ENCODE measurements at regions not wholly inside any gene's neighbourhood (a gene's known extent, or its start where the extent isn't known, plus 50 kb on each side); places are given as distances from the start of the nearest gene placed in this dataset.

- Mint-ChIP-seq H3K4me3 (no peak overlapping the region), H3K27me3 (ENCODE audit: low read depth) (no peaks in the 10 kb centered on the region), H3K27ac (no peak overlapping the region), H3K36me3 (no peaks in the 10 kb centered on the region), H3K9me3 (peaks cover 3% of the 10 kb centered on the region; the same call in 1 of the 2 replicates), H3K4me1 (peaks cover 23% of the 10 kb centered on the region)
- no peak for TF ChIP-seq FOXK1 (CRISPR knock-in tag; IDR thresholded peaks at IDR 0.05)
- TF ChIP-seq PRRX2 (CRISPR knock-in tag; IDR thresholded peaks at IDR 0.05), result no peak
- no peak for TF ChIP-seq GTF2I (CRISPR knock-in tag; conservative IDR thresholded peaks at IDR 0.05)
- TF ChIP-seq NR1H2 (CRISPR knock-in tag; IDR thresholded peaks at IDR 0.05), result no peak
- TF ChIP-seq, protein P1, sequence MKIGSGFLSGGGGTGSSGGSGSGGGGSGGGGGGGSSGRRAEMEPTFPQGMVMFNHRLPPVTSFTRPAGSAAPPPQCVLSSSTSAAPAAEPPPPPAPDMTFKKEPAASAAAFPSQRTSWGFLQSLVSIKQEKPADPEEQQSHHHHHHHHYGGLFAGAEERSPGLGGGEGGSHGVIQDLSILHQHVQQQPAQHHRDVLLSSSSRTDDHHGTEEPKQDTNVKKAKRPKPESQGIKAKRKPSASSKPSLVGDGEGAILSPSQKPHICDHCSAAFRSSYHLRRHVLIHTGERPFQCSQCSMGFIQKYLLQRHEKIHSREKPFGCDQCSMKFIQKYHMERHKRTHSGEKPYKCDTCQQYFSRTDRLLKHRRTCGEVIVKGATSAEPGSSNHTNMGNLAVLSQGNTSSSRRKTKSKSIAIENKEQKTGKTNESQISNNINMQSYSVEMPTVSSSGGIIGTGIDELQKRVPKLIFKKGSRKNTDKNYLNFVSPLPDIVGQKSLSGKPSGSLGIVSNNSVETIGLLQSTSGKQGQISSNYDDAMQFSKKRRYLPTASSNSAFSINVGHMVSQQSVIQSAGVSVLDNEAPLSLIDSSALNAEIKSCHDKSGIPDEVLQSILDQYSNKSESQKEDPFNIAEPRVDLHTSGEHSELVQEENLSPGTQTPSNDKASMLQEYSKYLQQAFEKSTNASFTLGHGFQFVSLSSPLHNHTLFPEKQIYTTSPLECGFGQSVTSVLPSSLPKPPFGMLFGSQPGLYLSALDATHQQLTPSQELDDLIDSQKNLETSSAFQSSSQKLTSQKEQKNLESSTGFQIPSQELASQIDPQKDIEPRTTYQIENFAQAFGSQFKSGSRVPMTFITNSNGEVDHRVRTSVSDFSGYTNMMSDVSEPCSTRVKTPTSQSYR (CRISPR knock-in tag; IDR thresholded peaks at IDR 0.05), result no peak
- TF ChIP-seq ATF1 (CRISPR knock-in tag; IDR thresholded peaks at IDR 0.05), result no peak
- TF ChIP-seq HMGXB4 (CRISPR knock-in tag; IDR thresholded peaks at IDR 0.05), result no peak
- TF ChIP-seq ELF4 (CRISPR knock-in tag; IDR thresholded peaks at IDR 0.05; ENCODE audit: low read depth), result no peak
- no peak for TF ChIP-seq TCF7 (CRISPR knock-in tag; IDR thresholded peaks at IDR 0.05; ENCODE audit: low read depth)
- no peak for TF ChIP-seq JUN (CRISPR knock-in tag; IDR thresholded peaks at IDR 0.05)
- TF ChIP-seq, protein P2, sequence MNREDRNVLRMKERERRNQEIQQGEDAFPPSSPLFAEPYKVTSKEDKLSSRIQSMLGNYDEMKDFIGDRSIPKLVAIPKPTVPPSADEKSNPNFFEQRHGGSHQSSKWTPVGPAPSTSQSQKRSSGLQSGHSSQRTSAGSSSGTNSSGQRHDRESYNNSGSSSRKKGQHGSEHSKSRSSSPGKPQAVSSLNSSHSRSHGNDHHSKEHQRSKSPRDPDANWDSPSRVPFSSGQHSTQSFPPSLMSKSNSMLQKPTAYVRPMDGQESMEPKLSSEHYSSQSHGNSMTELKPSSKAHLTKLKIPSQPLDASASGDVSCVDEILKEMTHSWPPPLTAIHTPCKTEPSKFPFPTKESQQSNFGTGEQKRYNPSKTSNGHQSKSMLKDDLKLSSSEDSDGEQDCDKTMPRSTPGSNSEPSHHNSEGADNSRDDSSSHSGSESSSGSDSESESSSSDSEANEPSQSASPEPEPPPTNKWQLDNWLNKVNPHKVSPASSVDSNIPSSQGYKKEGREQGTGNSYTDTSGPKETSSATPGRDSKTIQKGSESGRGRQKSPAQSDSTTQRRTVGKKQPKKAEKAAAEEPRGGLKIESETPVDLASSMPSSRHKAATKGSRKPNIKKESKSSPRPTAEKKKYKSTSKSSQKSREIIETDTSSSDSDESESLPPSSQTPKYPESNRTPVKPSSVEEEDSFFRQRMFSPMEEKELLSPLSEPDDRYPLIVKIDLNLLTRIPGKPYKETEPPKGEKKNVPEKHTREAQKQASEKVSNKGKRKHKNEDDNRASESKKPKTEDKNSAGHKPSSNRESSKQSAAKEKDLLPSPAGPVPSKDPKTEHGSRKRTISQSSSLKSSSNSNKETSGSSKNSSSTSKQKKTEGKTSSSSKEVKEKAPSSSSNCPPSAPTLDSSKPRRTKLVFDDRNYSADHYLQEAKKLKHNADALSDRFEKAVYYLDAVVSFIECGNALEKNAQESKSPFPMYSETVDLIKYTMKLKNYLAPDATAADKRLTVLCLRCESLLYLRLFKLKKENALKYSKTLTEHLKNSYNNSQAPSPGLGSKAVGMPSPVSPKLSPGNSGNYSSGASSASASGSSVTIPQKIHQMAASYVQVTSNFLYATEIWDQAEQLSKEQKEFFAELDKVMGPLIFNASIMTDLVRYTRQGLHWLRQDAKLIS (CRISPR knock-in tag; IDR thresholded peaks at IDR 0.05; ENCODE audit: borderline replicate concordance), result no peak
- TF ChIP-seq TEAD4 (CRISPR knock-in tag; IDR thresholded peaks at IDR 0.05), result no peak
- TF ChIP-seq SP1 (CRISPR knock-in tag; conservative IDR thresholded peaks at IDR 0.05), result no peak
- no peak for TF ChIP-seq ZNF425 (CRISPR knock-in tag; conservative IDR thresholded peaks at IDR 0.05)
- no peak for ATAC-seq
- ChIA-PET POLR2A (no interaction called here), CTCF (no interaction called here)
- DNase-seq (ENCODE audit: low spot score), result no peak
Observed at GRCh38 chr14:71551291-71551950, 380.8 kb upstream of the RGS6 start.

DNA sequence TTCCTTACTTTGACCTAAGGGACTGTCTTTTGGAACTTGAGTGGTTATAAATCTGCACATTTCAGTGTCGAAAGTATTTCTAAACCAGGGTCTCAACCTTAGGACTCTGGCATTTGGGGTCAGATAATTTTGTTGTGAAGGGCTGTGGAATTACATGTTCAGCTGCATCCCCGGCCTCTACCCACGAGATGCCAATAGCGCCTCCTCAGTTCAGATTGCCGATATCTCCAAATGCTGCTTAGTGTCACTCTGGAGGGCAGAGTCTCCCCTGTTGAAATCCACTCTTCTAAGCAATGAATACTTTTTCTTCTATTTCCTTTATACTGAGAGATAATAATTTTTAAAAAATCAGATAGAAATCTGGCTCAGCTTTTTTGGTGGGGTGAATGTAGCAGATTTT, 379.4 kb upstream of the RGS6 start:
- ATAC-seq (no peak), DNase-seq (ENCODE audit: low spot score) (no peak)
- Mint-ChIP-seq H3K36me3 (no peaks in the 10 kb centered on the region), H3K4me3 (no peak overlapping the region), H3K27ac (no peak overlapping the region), H3K27me3 (ENCODE audit: low read depth) (no peaks in the 10 kb centered on the region), H3K9me3 (peaks cover 3% of the 10 kb centered on the region; the same call in 1 of the 2 replicates), H3K4me1 (peaks cover 23% of the 10 kb centered on the region)
- ChIA-PET POLR2A (no interaction called here), CTCF (interaction anchor here (0.5 to 1.2 kb wide), 3 partner anchors 134 to 187 kb away, joined by 3 to 6 read pairs (median 4); no protein-coding TSS in a partner anchor)
- no peak for TF ChIP-seq RELA (CRISPR knock-in tag; IDR thresholded peaks at IDR 0.05; ENCODE audit: borderline replicate concordance)
- TF ChIP-seq ELF4 (CRISPR knock-in tag; IDR thresholded peaks at IDR 0.05; ENCODE audit: low read depth), result no peak
- TF ChIP-seq EMX1 (CRISPR knock-in tag; IDR thresholded peaks at IDR 0.05), result no peak
- TF ChIP-seq, protein P3, sequence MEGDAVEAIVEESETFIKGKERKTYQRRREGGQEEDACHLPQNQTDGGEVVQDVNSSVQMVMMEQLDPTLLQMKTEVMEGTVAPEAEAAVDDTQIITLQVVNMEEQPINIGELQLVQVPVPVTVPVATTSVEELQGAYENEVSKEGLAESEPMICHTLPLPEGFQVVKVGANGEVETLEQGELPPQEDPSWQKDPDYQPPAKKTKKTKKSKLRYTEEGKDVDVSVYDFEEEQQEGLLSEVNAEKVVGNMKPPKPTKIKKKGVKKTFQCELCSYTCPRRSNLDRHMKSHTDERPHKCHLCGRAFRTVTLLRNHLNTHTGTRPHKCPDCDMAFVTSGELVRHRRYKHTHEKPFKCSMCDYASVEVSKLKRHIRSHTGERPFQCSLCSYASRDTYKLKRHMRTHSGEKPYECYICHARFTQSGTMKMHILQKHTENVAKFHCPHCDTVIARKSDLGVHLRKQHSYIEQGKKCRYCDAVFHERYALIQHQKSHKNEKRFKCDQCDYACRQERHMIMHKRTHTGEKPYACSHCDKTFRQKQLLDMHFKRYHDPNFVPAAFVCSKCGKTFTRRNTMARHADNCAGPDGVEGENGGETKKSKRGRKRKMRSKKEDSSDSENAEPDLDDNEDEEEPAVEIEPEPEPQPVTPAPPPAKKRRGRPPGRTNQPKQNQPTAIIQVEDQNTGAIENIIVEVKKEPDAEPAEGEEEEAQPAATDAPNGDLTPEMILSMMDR (IDR thresholded peaks at IDR 0.05), result no peak
- no peak for TF ChIP-seq RORB (CRISPR knock-in tag; IDR thresholded peaks at IDR 0.05)
- no peak for TF ChIP-seq ZNF416 (CRISPR knock-in tag; IDR thresholded peaks at IDR 0.05)
- no peak for TF ChIP-seq ZNF263 (CRISPR knock-in tag; IDR thresholded peaks at IDR 0.05; ENCODE audit: low read depth)
- TF ChIP-seq MXD4 (CRISPR knock-in tag; IDR thresholded peaks at IDR 0.05; ENCODE audit: borderline replicate concordance), result no peak

All from WTC11 (cell line).